HL-60 (cell line): ENCODE measurements at regions not wholly inside any gene's neighbourhood (a gene's known extent, or its start where the extent isn't known, plus 50 kb on each side); places are given as distances from the start of the nearest gene placed in this dataset.

Experiments used
- CTCF ChIP-seq: IDR thresholded peaks from one replicate; pipeline ENCODE4 v1.5.1; 2011; ENCODE audit warnings: low read length, control low read depth, inconsistent platforms; ENCODE audit not compliant: insufficient read depth
- GABPA ChIP-seq: IDR thresholded peaks from 2 replicates; pipeline ENCODE4 v1.6.1; 2012; ENCODE audit warnings: low read depth
- POLR2AphosphoS5 ChIP-seq: IDR thresholded peaks from 2 replicates; pipeline ENCODE4 v1.6.1; 2012; ENCODE audit warnings: low read depth
- SPI1 ChIP-seq: IDR thresholded peaks from 2 replicates; pipeline ENCODE4 v1.6.1; 2012; ENCODE audit warnings: low read depth, mild to moderate bottlenecking, borderline replicate concordance
- TF ChIP-seq, protein P1 (sequence below): IDR thresholded peaks from 2 replicates; pipeline ENCODE4 v1.6.1; 2012; ENCODE audit warnings: low read depth; ENCODE audit not compliant: insufficient replicate concordance

GRCh38 chr1:178645808-178646200, 79.2 kb upstream of the RALGPS2 start:
- TF ChIP-seq POLR2AphosphoS5 (no peak), CTCF (no peak), GABPA (no peak), SPI1 (no peak)
- TF ChIP-seq, protein P1, sequence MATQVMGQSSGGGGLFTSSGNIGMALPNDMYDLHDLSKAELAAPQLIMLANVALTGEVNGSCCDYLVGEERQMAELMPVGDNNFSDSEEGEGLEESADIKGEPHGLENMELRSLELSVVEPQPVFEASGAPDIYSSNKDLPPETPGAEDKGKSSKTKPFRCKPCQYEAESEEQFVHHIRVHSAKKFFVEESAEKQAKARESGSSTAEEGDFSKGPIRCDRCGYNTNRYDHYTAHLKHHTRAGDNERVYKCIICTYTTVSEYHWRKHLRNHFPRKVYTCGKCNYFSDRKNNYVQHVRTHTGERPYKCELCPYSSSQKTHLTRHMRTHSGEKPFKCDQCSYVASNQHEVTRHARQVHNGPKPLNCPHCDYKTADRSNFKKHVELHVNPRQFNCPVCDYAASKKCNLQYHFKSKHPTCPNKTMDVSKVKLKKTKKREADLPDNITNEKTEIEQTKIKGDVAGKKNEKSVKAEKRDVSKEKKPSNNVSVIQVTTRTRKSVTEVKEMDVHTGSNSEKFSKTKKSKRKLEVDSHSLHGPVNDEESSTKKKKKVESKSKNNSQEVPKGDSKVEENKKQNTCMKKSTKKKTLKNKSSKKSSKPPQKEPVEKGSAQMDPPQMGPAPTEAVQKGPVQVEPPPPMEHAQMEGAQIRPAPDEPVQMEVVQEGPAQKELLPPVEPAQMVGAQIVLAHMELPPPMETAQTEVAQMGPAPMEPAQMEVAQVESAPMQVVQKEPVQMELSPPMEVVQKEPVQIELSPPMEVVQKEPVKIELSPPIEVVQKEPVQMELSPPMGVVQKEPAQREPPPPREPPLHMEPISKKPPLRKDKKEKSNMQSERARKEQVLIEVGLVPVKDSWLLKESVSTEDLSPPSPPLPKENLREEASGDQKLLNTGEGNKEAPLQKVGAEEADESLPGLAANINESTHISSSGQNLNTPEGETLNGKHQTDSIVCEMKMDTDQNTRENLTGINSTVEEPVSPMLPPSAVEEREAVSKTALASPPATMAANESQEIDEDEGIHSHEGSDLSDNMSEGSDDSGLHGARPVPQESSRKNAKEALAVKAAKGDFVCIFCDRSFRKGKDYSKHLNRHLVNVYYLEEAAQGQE = no peak
